GM12801 (cell line): ENCODE measurements at regions not wholly inside any gene's neighbourhood (a gene's known extent, or its start where the extent isn't known, plus 50 kb on each side); places are given as distances from the start of the nearest gene placed in this dataset.

Experiments used
- TF ChIP-seq, protein P1 (sequence below): IDR thresholded peaks from one replicate; pipeline ENCODE4 v1.5.1; 2011; ENCODE audit warnings: control low read depth; ENCODE audit not compliant: insufficient read length; ENCODE audit errors: extremely low read depth

- TF ChIP-seq, protein P1, sequence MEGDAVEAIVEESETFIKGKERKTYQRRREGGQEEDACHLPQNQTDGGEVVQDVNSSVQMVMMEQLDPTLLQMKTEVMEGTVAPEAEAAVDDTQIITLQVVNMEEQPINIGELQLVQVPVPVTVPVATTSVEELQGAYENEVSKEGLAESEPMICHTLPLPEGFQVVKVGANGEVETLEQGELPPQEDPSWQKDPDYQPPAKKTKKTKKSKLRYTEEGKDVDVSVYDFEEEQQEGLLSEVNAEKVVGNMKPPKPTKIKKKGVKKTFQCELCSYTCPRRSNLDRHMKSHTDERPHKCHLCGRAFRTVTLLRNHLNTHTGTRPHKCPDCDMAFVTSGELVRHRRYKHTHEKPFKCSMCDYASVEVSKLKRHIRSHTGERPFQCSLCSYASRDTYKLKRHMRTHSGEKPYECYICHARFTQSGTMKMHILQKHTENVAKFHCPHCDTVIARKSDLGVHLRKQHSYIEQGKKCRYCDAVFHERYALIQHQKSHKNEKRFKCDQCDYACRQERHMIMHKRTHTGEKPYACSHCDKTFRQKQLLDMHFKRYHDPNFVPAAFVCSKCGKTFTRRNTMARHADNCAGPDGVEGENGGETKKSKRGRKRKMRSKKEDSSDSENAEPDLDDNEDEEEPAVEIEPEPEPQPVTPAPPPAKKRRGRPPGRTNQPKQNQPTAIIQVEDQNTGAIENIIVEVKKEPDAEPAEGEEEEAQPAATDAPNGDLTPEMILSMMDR, result no peak
Observed at GRCh38 chr17:73952082-73952479, 251.4 kb upstream of the RPL38 start.

- TF ChIP-seq, protein P1, result no peak
Observed at GRCh38 chr17:73952480-73953205, 250.8 kb upstream of the RPL38 start.

DNA sequence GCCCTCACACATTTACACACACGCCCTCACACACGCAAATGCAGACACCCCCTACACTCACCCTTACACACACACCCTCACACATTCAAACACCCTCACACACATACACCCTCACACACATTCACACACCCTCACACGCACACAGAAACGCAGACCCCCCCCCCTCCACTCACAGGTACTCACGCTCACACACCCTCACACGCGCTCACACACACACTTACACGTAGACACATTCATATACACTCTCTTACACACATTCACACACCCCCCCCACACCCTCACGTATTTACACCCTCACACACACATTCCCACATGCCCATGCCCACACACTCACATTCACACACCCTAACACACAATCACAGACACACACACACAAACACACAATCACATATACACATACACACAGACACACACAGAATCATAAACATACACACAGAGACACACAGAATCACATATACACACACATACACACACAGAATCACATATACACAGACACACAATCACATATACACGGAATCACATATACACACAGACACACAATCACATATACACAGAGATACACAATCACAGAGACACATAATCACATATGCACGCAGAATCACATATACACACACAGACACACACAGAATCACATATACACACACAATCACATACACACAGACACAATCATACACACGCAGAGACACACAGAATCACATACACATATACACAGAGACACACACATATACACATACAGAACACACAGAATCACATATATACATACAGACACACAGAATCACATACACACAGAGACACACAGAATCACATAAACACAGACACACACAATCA is 250.1 kb upstream of the RPL38 start:
- TF ChIP-seq, protein P1, result no peak

- TF ChIP-seq, protein P1, result no peak
Observed at GRCh38 chr17:73954951-73955350, 248.5 kb upstream of the RPL38 start.

- TF ChIP-seq, protein P1, result no peak
Observed at GRCh38 chr17:73955616-73956015, 247.9 kb upstream of the RPL38 start.

DNA sequence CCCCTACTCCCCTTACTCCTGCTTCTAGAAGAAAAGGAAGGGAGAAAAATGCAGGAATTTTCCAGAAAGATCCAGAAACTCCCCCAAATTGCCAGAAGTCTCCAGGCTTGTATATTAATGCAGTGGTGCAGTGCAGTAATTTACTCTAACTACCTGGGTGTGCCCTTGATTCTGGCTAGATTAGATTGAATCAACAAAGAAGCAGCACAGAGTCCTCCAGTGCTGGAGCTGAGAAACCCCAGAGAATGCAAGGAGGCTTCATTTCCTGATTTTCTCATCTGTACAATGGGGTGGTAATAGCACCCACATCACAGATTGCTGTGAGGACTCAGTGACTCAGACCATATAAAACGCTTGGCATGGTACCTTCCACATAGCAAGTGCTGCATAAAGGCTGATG is 247.3 kb upstream of the RPL38 start:
- TF ChIP-seq, protein P1, result no peak

- TF ChIP-seq, protein P1, result no peak
Observed at GRCh38 chr17:73956595-73957465, 246.6 kb upstream of the RPL38 start.
